A549 (cell line): ENCODE measurements at regions not wholly inside any gene's neighbourhood (a gene's known extent, or its start where the extent isn't known, plus 50 kb on each side); places are given as distances from the start of the nearest gene placed in this dataset.

Experiments used
- CBX2 ChIP-seq: fragments of 200-600 bp; sonication (generic); IDR thresholded peaks from 2 replicates; pipeline ENCODE4 v1.6.1; 2016; ENCODE audit warnings: low read depth, mild to moderate bottlenecking, borderline replicate concordance
- EP300 ChIP-seq, 2 experiments: fragments of >200 bp; sonication (Bioruptor Twin); formaldehyde crosslinking; IDR thresholded peaks; 2 replicates in 1 of 2; 3 replicates in 1 of 2; pipeline ENCODE4 v1.6.1; 2016 to 2017
- KDM5A ChIP-seq: fragments of 200-600 bp; sonication (generic); IDR thresholded peaks from 2 replicates; pipeline ENCODE4 v1.6.1; 2016; ENCODE audit warnings: antibody characterized with exemption, mild to moderate bottlenecking
- MAFK ChIP-seq: fragments of 450-650 bp; IDR thresholded peaks from 2 replicates; pipeline ENCODE4 v1.6.1; 2014; ENCODE audit not compliant: partially characterized antibody
- MYC ChIP-seq: IDR thresholded peaks from 2 replicates; pipeline ENCODE4 v1.6.1; 2012; ENCODE audit warnings: mild to moderate bottlenecking, inconsistent platforms, low read length, improper control_type of control experiment, borderline replicate concordance
- NR3C1 ChIP-seq: fragments of >200 bp; sonication (Bioruptor Twin); formaldehyde crosslinking; IDR thresholded peaks from 3 replicates; pipeline ENCODE4 v1.6.1; 2017
- POLR2A ChIP-seq: IDR thresholded peaks from 2 replicates; pipeline ENCODE4 v1.6.1; 2012; ENCODE audit warnings: mild to moderate bottlenecking, low read length
- RARB ChIP-seq: fragments of 250-450 bp; sonication (Bioruptor Pico); IDR thresholded peaks from 2 replicates; pipeline ENCODE4 v1.8.0; 2021; ENCODE audit warnings: mild to moderate bottlenecking, moderate library complexity
- SMC3 ChIP-seq: fragments of >200 bp; sonication (Bioruptor Twin); formaldehyde crosslinking; IDR thresholded peaks from 3 replicates; pipeline ENCODE4 v1.6.1; 2018; ENCODE audit warnings: inconsistent platforms
- ZNF302 ChIP-seq: fragments of 250-450 bp; sonication (Bioruptor Pico); IDR thresholded peaks from 2 replicates; pipeline ENCODE4 v1.9.0; 2021; ENCODE audit warnings: inconsistent platforms, mild to moderate bottlenecking, moderate library complexity
- TF ChIP-seq, protein P1 (sequence below): IDR thresholded peaks from 2 replicates; pipeline ENCODE4 v1.6.1; 2012
- TF ChIP-seq, protein P2 (sequence below): fragments of 450-650 bp; IDR thresholded peaks from 2 replicates; pipeline ENCODE4 v1.6.1; 2014; ENCODE audit warnings: antibody characterized with exemption
- TF ChIP-seq, protein P3 (sequence below): fragments of >200 bp; sonication (Bioruptor Twin); formaldehyde crosslinking; IDR thresholded peaks from 3 replicates; pipeline ENCODE4 v1.5.1; 2016

DNA sequence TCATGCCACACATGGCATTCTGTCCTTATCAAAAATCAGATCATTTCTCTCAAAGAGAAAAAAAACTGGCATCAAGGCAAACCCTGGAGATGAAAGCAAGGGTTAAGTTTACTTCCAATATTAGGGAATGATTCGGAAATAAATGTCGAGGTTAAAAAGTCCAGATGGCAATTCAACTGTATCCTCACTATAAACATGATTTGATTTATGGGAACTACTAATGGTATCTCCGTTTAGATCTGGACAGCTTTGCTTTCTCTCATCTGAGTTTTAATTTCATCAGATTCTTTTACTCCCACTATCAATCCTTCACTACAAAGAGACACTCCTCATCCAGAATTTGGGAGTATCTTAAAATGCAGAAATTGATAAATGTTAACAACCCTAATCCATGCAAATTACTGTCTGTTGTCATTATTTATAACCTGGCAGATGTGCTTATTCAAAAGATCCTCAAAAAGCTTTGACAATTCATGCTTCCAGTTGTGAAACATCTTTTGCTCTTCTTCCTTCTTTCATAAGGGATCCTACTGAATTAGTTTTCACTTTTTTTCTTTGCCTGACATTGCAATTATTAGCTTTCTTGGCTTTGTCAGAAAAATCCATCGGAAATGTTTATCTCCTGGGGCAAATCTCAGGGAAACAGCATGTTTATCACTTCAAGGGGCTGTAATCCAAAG is 903.2 kb downstream of the MCTP2 start:
- TF ChIP-seq MYC (no peak), ZNF302 (no peak), KDM5A (no peak), EP300 (IDR thresholded peaks at IDR 0.05) (no peak), SMC3 (no peak), NR3C1 (no peak), RARB (no peak), POLR2A (no peak), CBX2 (no peak), MAFK (no peak)
- TF ChIP-seq, protein P1, sequence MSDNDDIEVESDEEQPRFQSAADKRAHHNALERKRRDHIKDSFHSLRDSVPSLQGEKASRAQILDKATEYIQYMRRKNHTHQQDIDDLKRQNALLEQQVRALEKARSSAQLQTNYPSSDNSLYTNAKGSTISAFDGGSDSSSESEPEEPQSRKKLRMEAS = no peak
- TF ChIP-seq, protein P2, sequence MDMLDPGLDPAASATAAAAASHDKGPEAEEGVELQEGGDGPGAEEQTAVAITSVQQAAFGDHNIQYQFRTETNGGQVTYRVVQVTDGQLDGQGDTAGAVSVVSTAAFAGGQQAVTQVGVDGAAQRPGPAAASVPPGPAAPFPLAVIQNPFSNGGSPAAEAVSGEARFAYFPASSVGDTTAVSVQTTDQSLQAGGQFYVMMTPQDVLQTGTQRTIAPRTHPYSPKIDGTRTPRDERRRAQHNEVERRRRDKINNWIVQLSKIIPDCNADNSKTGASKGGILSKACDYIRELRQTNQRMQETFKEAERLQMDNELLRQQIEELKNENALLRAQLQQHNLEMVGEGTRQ = no peak
- TF ChIP-seq, protein P3, sequence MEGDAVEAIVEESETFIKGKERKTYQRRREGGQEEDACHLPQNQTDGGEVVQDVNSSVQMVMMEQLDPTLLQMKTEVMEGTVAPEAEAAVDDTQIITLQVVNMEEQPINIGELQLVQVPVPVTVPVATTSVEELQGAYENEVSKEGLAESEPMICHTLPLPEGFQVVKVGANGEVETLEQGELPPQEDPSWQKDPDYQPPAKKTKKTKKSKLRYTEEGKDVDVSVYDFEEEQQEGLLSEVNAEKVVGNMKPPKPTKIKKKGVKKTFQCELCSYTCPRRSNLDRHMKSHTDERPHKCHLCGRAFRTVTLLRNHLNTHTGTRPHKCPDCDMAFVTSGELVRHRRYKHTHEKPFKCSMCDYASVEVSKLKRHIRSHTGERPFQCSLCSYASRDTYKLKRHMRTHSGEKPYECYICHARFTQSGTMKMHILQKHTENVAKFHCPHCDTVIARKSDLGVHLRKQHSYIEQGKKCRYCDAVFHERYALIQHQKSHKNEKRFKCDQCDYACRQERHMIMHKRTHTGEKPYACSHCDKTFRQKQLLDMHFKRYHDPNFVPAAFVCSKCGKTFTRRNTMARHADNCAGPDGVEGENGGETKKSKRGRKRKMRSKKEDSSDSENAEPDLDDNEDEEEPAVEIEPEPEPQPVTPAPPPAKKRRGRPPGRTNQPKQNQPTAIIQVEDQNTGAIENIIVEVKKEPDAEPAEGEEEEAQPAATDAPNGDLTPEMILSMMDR = no peak
